Sigmoid colon (tissue), 6 donors: ENCODE measurements at regions not wholly inside any gene's neighbourhood (a gene's known extent, or its start where the extent isn't known, plus 50 kb on each side); places are given as distances from the start of the nearest gene placed in this dataset.

Experiments used
- DNase-seq: peaks from one replicate; pipeline ENCODE4 v3.0.0-alpha.2; 2019
- H3K27ac ChIP-seq, 4 donors: fragments of 200-600 bp; sonication (generic); one replicate each; pipeline ENCODE4 v1.5.1; 2016 to 2019; ENCODE audit warnings: mild to moderate bottlenecking in 1 of 4
- H3K27me3 ChIP-seq, 3 donors: fragments of 200-600 bp; sonication (generic); one replicate each; pipeline ENCODE4 v1.5.1; 2019; ENCODE audit warnings: mild to moderate bottlenecking in 1 of 3
- H3K36me3 ChIP-seq, 4 donors: fragments of 200-600 bp; sonication (generic); one replicate each; pipeline ENCODE4 v1.5.1; 2016 to 2019
- H3K4me1 ChIP-seq, 4 donors: fragments of 200-600 bp; sonication (generic); one replicate each; pipeline ENCODE4 v1.5.1; 2017 to 2019
- H3K4me3 ChIP-seq, 4 donors: fragments of 200-600 bp; sonication (generic); one replicate each; pipeline ENCODE4 v1.5.1; 2017 to 2019; ENCODE audit warnings: mild to moderate bottlenecking in 2 of 4, moderate library complexity in 1 of 4
- H3K9me3 ChIP-seq, 4 donors: fragments of 200-600 bp in 3 of 4; sonication (generic) in 3 of 4; one replicate each; pipeline versions ENCODE4 v1.5.1 to v1.6.1; 2013 to 2019
- EP300 ChIP-seq, 4 donors: sonication (generic); formaldehyde crosslinking; IDR thresholded peaks; one replicate each; pipeline ENCODE4 v1.6.1; 2017; ENCODE audit warnings: antibody characterized with exemption in 4 of 4
- POLR2A ChIP-seq, 2 donors: fragments of 450-650 bp; IDR thresholded peaks; one replicate each; pipeline ENCODE4 v1.6.1; 2016; ENCODE audit warnings: antibody characterized with exemption in 2 of 2, mild to moderate bottlenecking in 2 of 2, moderate library complexity in 2 of 2
- POLR2AphosphoS5 ChIP-seq, 4 donors: sonication (generic); formaldehyde crosslinking; IDR thresholded peaks; one replicate each; pipeline ENCODE4 v1.6.1; 2017; ENCODE audit warnings: antibody characterized with exemption in 4 of 4
- WGBS, 2 donors: extraction: QIAGEN DNeasy Blood & Tissue Kit; methylation state at CpG; one replicate each; pipeline ENCODE4 v1.1.7; 2013; 5-methylcytosine and 5-hydroxymethylcytosine counted together
- intact Hi-C: fragments of 100-400 bp; cut with DNase I; formaldehyde crosslinking; loops from one replicate; pipeline ENCODE4 v1.15.1; 2023
- TF ChIP-seq, protein P1 (sequence below), 4 experiments: fragments of 450-650 bp in 3 of 4; fragments of 200-600 bp in 1 of 4; IDR thresholded peaks; one replicate each; pipeline ENCODE4 v1.5.1; 2016 to 2019; ENCODE audit warnings: antibody characterized with exemption in 4 of 4, mild to moderate bottlenecking in 3 of 4, moderate library complexity in 2 of 4
- donor health status: healthy with polysubstance abuse.
- donor health status: healthy.

DNA sequence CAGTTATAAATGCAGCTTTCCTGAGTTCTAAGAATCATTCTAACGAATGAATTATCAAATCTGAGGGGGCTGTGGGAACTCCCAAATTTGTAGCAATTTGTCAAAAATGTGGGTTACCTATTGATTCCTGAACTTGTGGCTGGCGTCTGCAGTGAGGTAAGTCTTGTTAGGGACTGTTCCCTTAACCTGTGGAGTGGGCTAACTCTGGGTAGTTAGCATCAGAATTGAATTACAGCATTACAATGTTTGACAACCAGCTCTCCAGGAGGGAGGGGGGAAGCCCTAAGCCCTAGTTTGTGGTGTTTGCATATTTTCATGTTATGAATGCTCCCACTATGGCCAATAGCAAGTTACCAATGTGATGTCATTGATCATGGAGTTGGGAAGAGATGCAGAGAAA lies 65.9 kb upstream of the STT3B start:
- TF ChIP-seq, protein P1, sequence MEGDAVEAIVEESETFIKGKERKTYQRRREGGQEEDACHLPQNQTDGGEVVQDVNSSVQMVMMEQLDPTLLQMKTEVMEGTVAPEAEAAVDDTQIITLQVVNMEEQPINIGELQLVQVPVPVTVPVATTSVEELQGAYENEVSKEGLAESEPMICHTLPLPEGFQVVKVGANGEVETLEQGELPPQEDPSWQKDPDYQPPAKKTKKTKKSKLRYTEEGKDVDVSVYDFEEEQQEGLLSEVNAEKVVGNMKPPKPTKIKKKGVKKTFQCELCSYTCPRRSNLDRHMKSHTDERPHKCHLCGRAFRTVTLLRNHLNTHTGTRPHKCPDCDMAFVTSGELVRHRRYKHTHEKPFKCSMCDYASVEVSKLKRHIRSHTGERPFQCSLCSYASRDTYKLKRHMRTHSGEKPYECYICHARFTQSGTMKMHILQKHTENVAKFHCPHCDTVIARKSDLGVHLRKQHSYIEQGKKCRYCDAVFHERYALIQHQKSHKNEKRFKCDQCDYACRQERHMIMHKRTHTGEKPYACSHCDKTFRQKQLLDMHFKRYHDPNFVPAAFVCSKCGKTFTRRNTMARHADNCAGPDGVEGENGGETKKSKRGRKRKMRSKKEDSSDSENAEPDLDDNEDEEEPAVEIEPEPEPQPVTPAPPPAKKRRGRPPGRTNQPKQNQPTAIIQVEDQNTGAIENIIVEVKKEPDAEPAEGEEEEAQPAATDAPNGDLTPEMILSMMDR (IDR thresholded peaks at IDR 0.05): no peak
- TF ChIP-seq POLR2A (IDR thresholded peaks at IDR 0.05): no peak
- TF ChIP-seq EP300 (IDR thresholded peaks at IDR 0.05): no peak
- TF ChIP-seq POLR2AphosphoS5 (IDR thresholded peaks at IDR 0.05): no peak
- DNase-seq: no peak
- Histone ChIP-seq H3K27ac (no peak overlapping the region), H3K9me3 (no peaks in the 10 kb centered on the region), H3K36me3 (no peaks in the 10 kb centered on the region), H3K4me3 (no peak overlapping the region), H3K27me3 (no peaks in the 10 kb centered on the region), H3K4me1 (no peaks in the 10 kb centered on the region)
- 91 to 92% methylated on average over 2 of the region's 2 CpGs for WGBS, 2 donors
- intact Hi-C loops: no loop called here

DNA sequence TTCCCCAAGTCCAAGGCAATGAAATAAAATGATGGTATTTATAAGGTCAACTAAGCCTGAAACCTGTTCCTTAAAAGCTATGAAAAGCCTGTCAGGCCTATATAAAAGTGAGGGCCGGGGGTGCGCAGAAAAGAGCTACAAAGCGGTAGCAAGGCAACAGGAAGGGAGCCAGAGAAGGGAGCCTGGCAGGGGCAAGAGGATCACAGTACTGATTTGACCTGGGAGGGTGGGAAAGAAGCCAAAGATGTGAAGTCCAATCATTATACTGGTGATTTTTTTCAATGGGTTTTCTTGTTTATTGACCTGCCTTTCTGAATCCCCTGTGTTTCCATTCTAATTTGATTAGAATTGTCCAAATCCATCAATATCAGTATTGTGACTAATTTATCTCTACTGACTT lies 64.3 kb upstream of the STT3B start:
- Histone ChIP-seq H3K9me3 (no peaks in the 10 kb centered on the region), H3K4me3 (no peak overlapping the region), H3K4me1 (no peaks in the 10 kb centered on the region), H3K27me3 (no peaks in the 10 kb centered on the region), H3K36me3 (no peaks in the 10 kb centered on the region), H3K27ac (no peak overlapping the region)
- intact Hi-C loops: no loop called here
- no peak for TF ChIP-seq POLR2A (IDR thresholded peaks at IDR 0.05)
- TF ChIP-seq POLR2AphosphoS5 (IDR thresholded peaks at IDR 0.05): no peak
- no peak for TF ChIP-seq EP300 (IDR thresholded peaks at IDR 0.05)
- TF ChIP-seq, protein P1 (IDR thresholded peaks at IDR 0.05): no peak
- 81 to 92% methylated on average over 3 of the region's 3 CpGs for WGBS, 2 donors
- no peak for DNase-seq

DNA sequence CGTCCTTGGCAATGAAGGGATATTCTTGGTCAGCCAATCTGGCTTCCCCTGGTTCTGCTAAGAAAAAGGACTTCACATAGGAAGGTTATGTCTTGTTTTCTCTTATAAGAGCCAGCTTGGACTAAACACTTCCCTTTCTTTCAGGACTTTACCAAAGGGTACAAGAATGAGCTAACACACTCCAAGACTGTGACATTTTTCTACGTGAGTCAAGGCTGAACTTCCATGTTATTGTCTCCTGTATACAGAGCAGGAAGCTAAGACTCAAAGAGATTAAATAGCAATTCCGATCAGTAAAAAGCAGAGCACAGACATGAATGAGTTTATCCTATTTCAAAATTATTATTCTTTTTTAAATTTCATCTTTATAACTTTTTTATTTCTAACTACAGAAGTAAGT lies 63.3 kb upstream of the STT3B start:
- Histone ChIP-seq H3K9me3 (no peaks in the 10 kb centered on the region), H3K27ac (no peak overlapping the region), H3K4me1 (no peaks in the 10 kb centered on the region), H3K27me3 (no peaks in the 10 kb centered on the region), H3K4me3 (no peak overlapping the region), H3K36me3 (no peaks in the 10 kb centered on the region)
- DNase-seq: no peak
- WGBS, 2 donors: 93 to 95% methylated on average over 3 of the region's 3 CpGs
- intact Hi-C loops: no loop called here
- no peak for TF ChIP-seq EP300 (IDR thresholded peaks at IDR 0.05)
- TF ChIP-seq POLR2A (IDR thresholded peaks at IDR 0.05): no peak
- TF ChIP-seq POLR2AphosphoS5 (IDR thresholded peaks at IDR 0.05): no peak
- TF ChIP-seq, protein P1 (IDR thresholded peaks at IDR 0.05): no peak

DNA sequence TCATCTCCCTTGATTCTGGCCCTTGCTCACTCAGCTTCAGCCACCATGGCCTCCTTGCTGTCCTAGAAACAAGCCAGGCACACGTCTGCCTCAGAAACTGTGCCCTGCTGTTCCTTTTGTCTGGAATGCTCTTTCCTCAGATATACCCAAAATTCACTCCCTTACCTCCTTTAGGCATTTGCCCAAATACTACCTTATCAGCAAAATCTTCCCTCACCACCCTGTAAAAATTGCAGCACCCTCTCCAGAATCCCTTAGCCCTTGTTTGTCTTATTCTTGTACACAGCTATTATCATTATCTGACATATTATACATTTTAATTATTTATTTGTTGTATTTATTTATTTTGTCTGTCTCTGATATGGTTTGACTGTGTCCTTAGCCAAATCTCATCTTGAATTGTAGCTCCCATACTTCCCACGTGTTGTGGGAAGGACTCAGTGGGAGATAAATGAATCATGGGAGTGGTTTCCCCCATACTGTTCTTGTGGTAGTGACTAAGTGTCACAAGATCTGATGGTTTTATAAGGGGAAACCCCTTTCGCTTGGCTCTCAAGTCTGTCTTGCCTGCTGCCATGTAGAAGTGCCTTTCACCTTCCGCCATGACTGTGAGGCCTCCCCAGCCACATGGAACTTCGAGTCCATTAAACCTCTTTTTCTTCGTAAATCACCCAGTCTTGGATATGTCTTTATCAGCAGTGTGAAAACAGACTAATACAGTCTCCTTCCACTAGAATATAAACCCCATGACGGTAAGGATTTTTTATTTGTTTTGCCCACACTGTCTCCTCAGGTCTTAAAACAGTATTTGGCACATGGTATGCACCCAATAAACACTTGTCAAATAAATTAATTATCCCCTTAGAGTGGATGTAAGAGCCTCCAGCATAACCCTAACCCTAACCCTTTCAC lies 60.0 kb upstream of the STT3B start:
- no peaks in the 10 kb centered on the region for H3K4me1 ChIP-seq
- WGBS, 2 donors: 83 to 90% methylated on average over 7 of the region's 7 CpGs
- TF ChIP-seq EP300 (IDR thresholded peaks at IDR 0.05) (no peak), POLR2AphosphoS5 (IDR thresholded peaks at IDR 0.05) (no peak), POLR2A (IDR thresholded peaks at IDR 0.05) (no peak)
- TF ChIP-seq, protein P1 (IDR thresholded peaks at IDR 0.05): no peak
- no peaks in the 10 kb centered on the region for H3K9me3 ChIP-seq
- H3K27me3 ChIP-seq: no peaks in the 10 kb centered on the region
- H3K36me3 ChIP-seq: no peaks in the 10 kb centered on the region
- no peak overlapping the region for H3K27ac ChIP-seq
- no peak overlapping the region for H3K4me3 ChIP-seq
- intact Hi-C loops: no loop called here
- DNase-seq: no peak
